ENCODE measurements at regions not wholly inside any gene's neighbourhood (a gene's known extent, or its start where the extent isn't known, plus 50 kb on each side); places are given as distances from the start of the nearest gene placed in this dataset.

DNA sequence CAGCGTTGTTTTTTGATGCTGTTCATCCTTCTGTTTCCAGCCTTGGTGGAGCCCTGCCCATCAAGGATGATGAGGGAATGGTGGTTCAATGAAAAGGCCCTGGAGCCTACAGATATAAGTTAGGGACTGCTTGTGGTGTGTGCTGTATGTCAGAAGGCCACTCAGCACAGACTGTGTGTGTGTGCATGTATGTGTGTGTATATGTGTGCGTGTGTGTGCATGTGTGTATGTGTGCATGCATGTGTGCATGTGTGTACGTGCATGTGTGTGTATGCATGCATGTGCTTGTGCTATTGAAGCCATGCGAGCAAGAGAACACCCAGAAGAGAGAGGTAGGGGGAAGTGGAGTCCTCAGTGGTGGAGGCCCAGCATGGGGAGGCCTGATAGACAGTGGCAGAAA, 304.9 kb downstream of the CYP26B1 start:
- TF ChIP-seq TAF1 (IDR thresholded peaks at IDR 0.05; ENCODE audit: borderline replicate concordance, insufficient read depth, low read length) (no peak), SIN3A (IDR thresholded peaks at IDR 0.05; ENCODE audit: borderline replicate concordance, insufficient read depth, low read length) (no peak), POLR2AphosphoS5 (IDR thresholded peaks at IDR 0.05; ENCODE audit: low read depth, low read length) (no peak)
- TF ChIP-seq, protein P1, sequence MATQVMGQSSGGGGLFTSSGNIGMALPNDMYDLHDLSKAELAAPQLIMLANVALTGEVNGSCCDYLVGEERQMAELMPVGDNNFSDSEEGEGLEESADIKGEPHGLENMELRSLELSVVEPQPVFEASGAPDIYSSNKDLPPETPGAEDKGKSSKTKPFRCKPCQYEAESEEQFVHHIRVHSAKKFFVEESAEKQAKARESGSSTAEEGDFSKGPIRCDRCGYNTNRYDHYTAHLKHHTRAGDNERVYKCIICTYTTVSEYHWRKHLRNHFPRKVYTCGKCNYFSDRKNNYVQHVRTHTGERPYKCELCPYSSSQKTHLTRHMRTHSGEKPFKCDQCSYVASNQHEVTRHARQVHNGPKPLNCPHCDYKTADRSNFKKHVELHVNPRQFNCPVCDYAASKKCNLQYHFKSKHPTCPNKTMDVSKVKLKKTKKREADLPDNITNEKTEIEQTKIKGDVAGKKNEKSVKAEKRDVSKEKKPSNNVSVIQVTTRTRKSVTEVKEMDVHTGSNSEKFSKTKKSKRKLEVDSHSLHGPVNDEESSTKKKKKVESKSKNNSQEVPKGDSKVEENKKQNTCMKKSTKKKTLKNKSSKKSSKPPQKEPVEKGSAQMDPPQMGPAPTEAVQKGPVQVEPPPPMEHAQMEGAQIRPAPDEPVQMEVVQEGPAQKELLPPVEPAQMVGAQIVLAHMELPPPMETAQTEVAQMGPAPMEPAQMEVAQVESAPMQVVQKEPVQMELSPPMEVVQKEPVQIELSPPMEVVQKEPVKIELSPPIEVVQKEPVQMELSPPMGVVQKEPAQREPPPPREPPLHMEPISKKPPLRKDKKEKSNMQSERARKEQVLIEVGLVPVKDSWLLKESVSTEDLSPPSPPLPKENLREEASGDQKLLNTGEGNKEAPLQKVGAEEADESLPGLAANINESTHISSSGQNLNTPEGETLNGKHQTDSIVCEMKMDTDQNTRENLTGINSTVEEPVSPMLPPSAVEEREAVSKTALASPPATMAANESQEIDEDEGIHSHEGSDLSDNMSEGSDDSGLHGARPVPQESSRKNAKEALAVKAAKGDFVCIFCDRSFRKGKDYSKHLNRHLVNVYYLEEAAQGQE (IDR thresholded peaks at IDR 0.05; ENCODE audit: insufficient read depth in 1 of 2, low read depth in 2 of 2, low read length in 2 of 2): no peak
